Lung microvascular endothelial cell (primary cell): ENCODE measurements at regions not wholly inside any gene's neighbourhood (a gene's known extent, or its start where the extent isn't known, plus 50 kb on each side); places are given as distances from the start of the nearest gene placed in this dataset.
"Not testable (repeated sequence)": the region's sequence is repeated elsewhere in the genome, so short reads cannot be mapped to it uniquely, and the experiment has no call there.

Experiments
- DNase-seq, 2 donors: peaks; one replicate each; pipeline versions ENCODE4 v3.0.0 to v3.0.0-alpha.2; 2010; ENCODE audit warnings: low read depth in 2 of 2

- peak in 1 of 2 donors; percentile 1 for DNase-seq
These were observed 68.3 kb downstream of the ALG10B start for GRCh38 chr12:38384816-38385378.

GRCh38 chr12:38385486-38385885 lies 68.9 kb downstream of the ALG10B start:
- DNase-seq: no peak

- no peak for DNase-seq
These were observed 69.8 kb downstream of the ALG10B start for GRCh38 chr12:38386205-38386985.

GRCh38 chr12:38389614-38390013 lies 73.0 kb downstream of the ALG10B start:
- DNase-seq: no peak

GRCh38 chr12:38391007-38391406 lies 74.4 kb downstream of the ALG10B start:
- no peak for DNase-seq

- no peak for DNase-seq
These were observed 76.1 kb downstream of the ALG10B start for GRCh38 chr12:38392554-38393144.

GRCh38 chr12:38399711-38400206 lies 83.2 kb downstream of the ALG10B start:
- no peak for DNase-seq

- DNase-seq: no peak
These were observed 86.2 kb downstream of the ALG10B start for GRCh38 chr12:38402811-38403210.

- no peak for DNase-seq
These were observed 92.9 kb downstream of the ALG10B start for GRCh38 chr12:38409511-38409910.

GRCh38 chr12:38411426-38411825 lies 94.9 kb downstream of the ALG10B start:
- no peak for DNase-seq

- DNase-seq: no peak
These were observed 95.4 kb downstream of the ALG10B start for GRCh38 chr12:38411946-38412345.

GRCh38 chr12:38417101-38417500 lies 100.5 kb downstream of the ALG10B start:
- no peak for DNase-seq

GRCh38 chr12:38424436-38424835 lies 107.9 kb downstream of the ALG10B start:
- no peak for DNase-seq

GRCh38 chr12:38427442-38427841 lies 110.9 kb downstream of the ALG10B start:
- no peak for DNase-seq

- no peak for DNase-seq
These were observed 115.3 kb downstream of the ALG10B start for GRCh38 chr12:38431921-38432320.

GRCh38 chr12:38441871-38442281 lies 125.3 kb downstream of the ALG10B start:
- not testable (repeated sequence) for DNase-seq

- no peak for DNase-seq
These were observed 128.5 kb downstream of the ALG10B start for GRCh38 chr12:38445040-38445439.

GRCh38 chr12:38448991-38449390 lies 132.4 kb downstream of the ALG10B start:
- DNase-seq: no peak

GRCh38 chr12:38456537-38457120 lies 140.1 kb downstream of the ALG10B start:
- no peak for DNase-seq

- no peak for DNase-seq
These were observed 148.4 kb downstream of the ALG10B start for GRCh38 chr12:38465020-38465419.

GRCh38 chr12:38469715-38470114 lies 153.1 kb downstream of the ALG10B start:
- DNase-seq: no peak

- no peak for DNase-seq
These were observed 160.9 kb downstream of the ALG10B start for GRCh38 chr12:38477340-38478090.
